Stomach (tissue), 8 donors: ENCODE measurements at regions not wholly inside any gene's neighbourhood (a gene's known extent, or its start where the extent isn't known, plus 50 kb on each side); places are given as distances from the start of the nearest gene placed in this dataset.

ENCODE experiments used
- DNase-seq, 2 donors: peaks; one replicate each; pipeline versions ENCODE4 v3.0.0 to v3.0.0-alpha.2; 2013 to 2019
- H3K27ac ChIP-seq, 5 donors: fragments of 200-600 bp in 4 of 5; sonication (generic) in 4 of 5; one replicate each; pipeline ENCODE4 v1.5.1; 2013 to 2019; ENCODE audit warnings: mild to moderate bottlenecking in 1 of 5, moderate library complexity in 1 of 5
- H3K27me3 ChIP-seq, 3 donors: fragments of 200-600 bp; sonication (generic); one replicate each; pipeline ENCODE4 v1.5.1; 2017 to 2019; ENCODE audit warnings: mixed run types in 1 of 3
- H3K36me3 ChIP-seq, 4 donors: fragments of 200-600 bp; sonication (generic); 1 replicate in 3 of 4; 2 replicates in 1 of 4; pipeline ENCODE4 v1.5.1; 2016 to 2019
- H3K4me1 ChIP-seq, 4 donors: fragments of 200-600 bp; sonication (generic); one replicate each; pipeline ENCODE4 v1.5.1; 2016 to 2019
- H3K4me3 ChIP-seq, 4 donors: fragments of 200-600 bp; sonication (generic) in 3 of 4; one replicate each; pipeline ENCODE4 v1.5.1; 2016 to 2019; ENCODE audit warnings: mild to moderate bottlenecking in 1 of 4
- H3K9me3 ChIP-seq, 4 donors: fragments of 200-600 bp; sonication (generic); one replicate each; pipeline ENCODE4 v1.5.1; 2016 to 2019
- EP300 ChIP-seq: sonication (generic); formaldehyde crosslinking; IDR thresholded peaks from one replicate; pipeline ENCODE4 v1.6.1; 2017; ENCODE audit warnings: antibody characterized with exemption
- POLR2A ChIP-seq, 4 donors: fragments of 450-650 bp; IDR thresholded peaks; one replicate each; pipeline ENCODE4 v1.6.1; 2016; ENCODE audit warnings: antibody characterized with exemption in 4 of 4, control low read depth in 2 of 4, mild to moderate bottlenecking in 1 of 4, moderate library complexity in 1 of 4
- POLR2AphosphoS5 ChIP-seq, 3 donors: sonication (generic); formaldehyde crosslinking; IDR thresholded peaks; one replicate each; pipeline ENCODE4 v1.6.1; 2016; ENCODE audit warnings: antibody characterized with exemption in 3 of 3
- WGBS, 5 donors: extraction: QIAGEN DNeasy Blood & Tissue Kit in 3 of 5; methylation state at CpG; one replicate each; pipeline versions ENCODE4 v1.1.5 to v1.1.7; 2013 to 2018; 5-methylcytosine and 5-hydroxymethylcytosine counted together
- intact Hi-C: fragments of 100-400 bp; cut with DNase I; formaldehyde crosslinking; loops from one replicate; pipeline ENCODE4 v1.15.1; 2023; ENCODE audit warnings: low total_unique reads
- TF ChIP-seq, protein P1 (sequence below), 7 experiments: fragments of 450-650 bp in 4 of 7; fragments of 200-600 bp in 3 of 7; sonication (generic) in 3 of 7; IDR thresholded peaks; one replicate each; pipeline ENCODE4 v1.5.1; 2016 to 2019; ENCODE audit warnings: antibody characterized with exemption in 7 of 7, control low read depth in 2 of 7, mild to moderate bottlenecking in 1 of 7
- donor health status: healthy with polysubstance abuse.
- donor health status: Bipolar disorder and iron deficiency.
- donor health status: healthy.

GRCh38 chr18:38930881-38931753 lies 1365.5 kb upstream of the CELF4 start:
- no peak overlapping the region for H3K27ac ChIP-seq
- intact Hi-C loops = no loop called here
- no peaks in the 10 kb centered on the region for H3K27me3 ChIP-seq
- H3K4me1 ChIP-seq = no peaks in the 10 kb centered on the region
- no peaks in the 10 kb centered on the region for H3K9me3 ChIP-seq
- H3K4me3 ChIP-seq = no peak overlapping the region
- no peak for DNase-seq
- TF ChIP-seq, protein P1, sequence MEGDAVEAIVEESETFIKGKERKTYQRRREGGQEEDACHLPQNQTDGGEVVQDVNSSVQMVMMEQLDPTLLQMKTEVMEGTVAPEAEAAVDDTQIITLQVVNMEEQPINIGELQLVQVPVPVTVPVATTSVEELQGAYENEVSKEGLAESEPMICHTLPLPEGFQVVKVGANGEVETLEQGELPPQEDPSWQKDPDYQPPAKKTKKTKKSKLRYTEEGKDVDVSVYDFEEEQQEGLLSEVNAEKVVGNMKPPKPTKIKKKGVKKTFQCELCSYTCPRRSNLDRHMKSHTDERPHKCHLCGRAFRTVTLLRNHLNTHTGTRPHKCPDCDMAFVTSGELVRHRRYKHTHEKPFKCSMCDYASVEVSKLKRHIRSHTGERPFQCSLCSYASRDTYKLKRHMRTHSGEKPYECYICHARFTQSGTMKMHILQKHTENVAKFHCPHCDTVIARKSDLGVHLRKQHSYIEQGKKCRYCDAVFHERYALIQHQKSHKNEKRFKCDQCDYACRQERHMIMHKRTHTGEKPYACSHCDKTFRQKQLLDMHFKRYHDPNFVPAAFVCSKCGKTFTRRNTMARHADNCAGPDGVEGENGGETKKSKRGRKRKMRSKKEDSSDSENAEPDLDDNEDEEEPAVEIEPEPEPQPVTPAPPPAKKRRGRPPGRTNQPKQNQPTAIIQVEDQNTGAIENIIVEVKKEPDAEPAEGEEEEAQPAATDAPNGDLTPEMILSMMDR (IDR thresholded peaks at IDR 0.05) = no peak
- TF ChIP-seq POLR2AphosphoS5 (IDR thresholded peaks at IDR 0.05) = no peak
- no peak for TF ChIP-seq POLR2A (IDR thresholded peaks at IDR 0.05)
- TF ChIP-seq EP300 = no peak
- 27 to 31% (median 28%) methylated on average over 3 of the region's 3 CpGs for WGBS, 5 donors
- no peaks in the 10 kb centered on the region for H3K36me3 ChIP-seq

- Histone ChIP-seq H3K9me3 (peaks cover 0 to 6% (median 0%) of the 10 kb centered on the region in 4 donors), H3K27ac (no peak overlapping the region), H3K27me3 (no peaks in the 10 kb centered on the region), H3K4me1 (no peaks in the 10 kb centered on the region), H3K4me3 (no peak overlapping the region), H3K36me3 (no peaks in the 10 kb centered on the region)
- intact Hi-C loops = no loop called here
- TF ChIP-seq POLR2AphosphoS5 (IDR thresholded peaks at IDR 0.05) = no peak
- no peak for TF ChIP-seq POLR2A (IDR thresholded peaks at IDR 0.05)
- no peak for TF ChIP-seq EP300
- TF ChIP-seq, protein P1 (IDR thresholded peaks at IDR 0.05) = no peak
- DNase-seq = no peak
- WGBS, 5 donors = 85 to 93% (median 88%) methylated on average over 3 of the region's 3 CpGs
Measured at GRCh38 chr18:38923540-38923939, 1357.9 kb upstream of the CELF4 start.

GRCh38 chr18:38923126-38923525 lies 1357.5 kb upstream of the CELF4 start:
- DNase-seq = no peak
- H3K27me3 ChIP-seq = no peaks in the 10 kb centered on the region
- no peak for TF ChIP-seq EP300
- TF ChIP-seq, protein P1 (IDR thresholded peaks at IDR 0.05) = no peak
- TF ChIP-seq POLR2AphosphoS5 (IDR thresholded peaks at IDR 0.05) = no peak
- TF ChIP-seq POLR2A (IDR thresholded peaks at IDR 0.05) = no peak
- no peaks in the 10 kb centered on the region for H3K4me1 ChIP-seq
- 69 to 81% (median 76%) methylated on average over 1 of the region's 1 CpG for WGBS, 5 donors
- no peak overlapping the region for H3K4me3 ChIP-seq
- no peaks in the 10 kb centered on the region for H3K36me3 ChIP-seq
- intact Hi-C loops = no loop called here
- H3K9me3 ChIP-seq = peaks cover 0 to 6% (median 0%) of the 10 kb centered on the region in 4 donors
- no peak overlapping the region for H3K27ac ChIP-seq

GRCh38 chr18:38909972-38910371 lies 1344.4 kb upstream of the CELF4 start:
- H3K4me1 ChIP-seq = no peaks in the 10 kb centered on the region
- DNase-seq = no peak
- no peak overlapping the region for H3K27ac ChIP-seq
- H3K9me3 ChIP-seq = no peaks in the 10 kb centered on the region
- H3K4me3 ChIP-seq = no peak overlapping the region
- WGBS, 5 donors = 21 to 72% (median 47%) methylated on average over 2 of the region's 2 CpGs
- H3K36me3 ChIP-seq = no peaks in the 10 kb centered on the region
- TF ChIP-seq EP300 (no peak), POLR2AphosphoS5 (IDR thresholded peaks at IDR 0.05) (no peak), POLR2A (IDR thresholded peaks at IDR 0.05) (no peak)
- TF ChIP-seq, protein P1 (IDR thresholded peaks at IDR 0.05) = no peak
- H3K27me3 ChIP-seq = no peaks in the 10 kb centered on the region
- intact Hi-C loops = no loop called here
